ENCODE measurements at regions not wholly inside any gene's neighbourhood (a gene's known extent, or its start where the extent isn't known, plus 50 kb on each side); places are given as distances from the start of the nearest gene placed in this dataset.

DNA sequence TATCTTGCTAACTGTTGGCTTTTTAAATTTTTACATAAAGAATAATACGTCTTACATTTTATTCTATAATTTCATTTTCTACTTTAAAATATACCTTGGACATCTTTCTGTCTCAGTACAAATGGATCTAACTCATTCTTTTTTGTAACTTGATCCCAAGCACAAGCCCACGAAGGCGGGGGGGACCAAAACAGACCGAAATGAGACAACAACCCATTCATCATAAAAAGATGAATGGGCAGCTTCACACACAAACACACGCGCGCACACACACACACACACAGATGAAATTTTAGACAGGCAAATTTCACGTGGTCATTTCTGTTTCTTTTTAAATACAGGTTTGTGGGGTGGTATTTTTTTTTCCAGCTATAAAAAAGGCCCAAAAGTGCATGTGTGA lies 271.3 kb upstream of the TOPAZ1 start:
- Mint-ChIP-seq H3K27me3 (peaks cover 24% of the 10 kb centered on the region), H3K4me3 (no peak overlapping the region), H3K36me3 (ENCODE audit: low read depth) (no peaks in the 10 kb centered on the region), H3K9me3 (no peaks in the 10 kb centered on the region), H3K27ac (no peak overlapping the region), H3K4me1 (peaks cover 11% of the 10 kb centered on the region)
- no peak for DNase-seq
- ChIA-PET CTCF (interaction anchor here (0.6 kb wide), 1 partner anchor 59 kb away, joined by 3 read pairs; no protein-coding TSS in a partner anchor), POLR2A (no interaction called here)

GRCh38 chr3:43970920-43971319 lies 270.8 kb upstream of the TOPAZ1 start:
- no peak overlapping the region for H3K4me3 Mint-ChIP-seq
- peaks cover 2% of the 10 kb centered on the region for H3K9me3 Mint-ChIP-seq
- no peak overlapping the region for H3K27ac Mint-ChIP-seq
- ChIA-PET POLR2A (no interaction called here), CTCF (no interaction called here)
- DNase-seq = no peak
- H3K27me3 Mint-ChIP-seq = peaks cover 28% of the 10 kb centered on the region
- H3K4me1 Mint-ChIP-seq = peaks cover 7% of the 10 kb centered on the region
- no peaks in the 10 kb centered on the region for H3K36me3 Mint-ChIP-seq (ENCODE audit: low read depth)

GRCh38 chr3:43971486-43971885 lies 270.2 kb upstream of the TOPAZ1 start:
- Mint-ChIP-seq H3K9me3 (peaks cover 2% of the 10 kb centered on the region), H3K36me3 (ENCODE audit: low read depth) (no peaks in the 10 kb centered on the region), H3K4me3 (no peak overlapping the region), H3K4me1 (peaks cover 1% of the 10 kb centered on the region), H3K27me3 (peaks cover 34% of the 10 kb centered on the region), H3K27ac (no peak overlapping the region)
- ChIA-PET CTCF (no interaction called here), POLR2A (no interaction called here)
- DNase-seq = no peak

DNA sequence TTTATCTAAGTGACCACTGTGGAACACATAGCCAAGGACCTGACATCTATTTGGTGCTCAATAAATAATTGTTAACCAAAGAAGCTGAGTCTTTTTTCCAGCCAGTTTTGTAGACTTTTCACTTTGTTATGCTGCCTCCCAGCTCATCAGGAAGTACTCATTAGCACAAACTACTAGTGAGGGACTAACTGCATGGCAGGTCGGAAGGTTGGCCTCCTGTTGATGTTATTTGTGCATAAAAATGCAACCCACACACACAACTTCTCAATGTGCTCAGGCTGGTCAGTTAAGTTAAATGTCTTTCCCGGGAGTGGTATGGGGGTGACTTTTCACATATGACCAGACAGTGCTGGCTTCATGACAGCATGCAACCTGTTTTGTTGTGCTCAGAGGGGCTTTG lies 263.0 kb upstream of the TOPAZ1 start:
- Mint-ChIP-seq H3K36me3 (ENCODE audit: low read depth) (no peaks in the 10 kb centered on the region), H3K4me3 (no peak overlapping the region), H3K27me3 (peaks cover 47% of the 10 kb centered on the region), H3K9me3 (peaks cover 2% of the 10 kb centered on the region), H3K27ac (no peak overlapping the region), H3K4me1 (no peaks in the 10 kb centered on the region)
- CTCF ChIA-PET = no interaction called here
- no peak for DNase-seq
- POLR2A ChIA-PET = no interaction called here

DNA sequence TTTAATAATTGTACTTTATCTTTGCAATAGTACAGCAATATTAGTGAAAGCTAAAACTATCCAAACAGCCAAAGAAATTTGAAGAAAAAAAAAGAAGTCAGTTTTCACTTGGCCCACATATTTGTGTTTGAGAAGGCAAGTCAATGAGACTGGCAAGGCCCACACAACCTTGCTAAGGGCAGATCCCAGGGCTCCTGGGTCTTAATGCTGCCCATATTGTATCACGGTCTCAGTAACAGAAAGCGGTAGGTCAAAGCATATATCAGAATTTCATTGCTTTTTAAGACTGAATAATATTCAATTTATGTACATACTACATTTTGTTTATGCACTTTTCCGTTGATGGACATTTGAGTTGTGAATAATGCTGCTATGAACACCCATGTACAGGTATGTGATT lies 262.0 kb upstream of the TOPAZ1 start:
- H3K9me3 Mint-ChIP-seq = peaks cover 2% of the 10 kb centered on the region
- H3K4me1 Mint-ChIP-seq = no peaks in the 10 kb centered on the region
- H3K27ac Mint-ChIP-seq = no peak overlapping the region
- ChIA-PET CTCF (no interaction called here), POLR2A (no interaction called here)
- DNase-seq = no peak
- H3K4me3 Mint-ChIP-seq = no peak overlapping the region
- H3K36me3 Mint-ChIP-seq (ENCODE audit: low read depth) = no peaks in the 10 kb centered on the region
- H3K27me3 Mint-ChIP-seq = peaks cover 45% of the 10 kb centered on the region

DNA sequence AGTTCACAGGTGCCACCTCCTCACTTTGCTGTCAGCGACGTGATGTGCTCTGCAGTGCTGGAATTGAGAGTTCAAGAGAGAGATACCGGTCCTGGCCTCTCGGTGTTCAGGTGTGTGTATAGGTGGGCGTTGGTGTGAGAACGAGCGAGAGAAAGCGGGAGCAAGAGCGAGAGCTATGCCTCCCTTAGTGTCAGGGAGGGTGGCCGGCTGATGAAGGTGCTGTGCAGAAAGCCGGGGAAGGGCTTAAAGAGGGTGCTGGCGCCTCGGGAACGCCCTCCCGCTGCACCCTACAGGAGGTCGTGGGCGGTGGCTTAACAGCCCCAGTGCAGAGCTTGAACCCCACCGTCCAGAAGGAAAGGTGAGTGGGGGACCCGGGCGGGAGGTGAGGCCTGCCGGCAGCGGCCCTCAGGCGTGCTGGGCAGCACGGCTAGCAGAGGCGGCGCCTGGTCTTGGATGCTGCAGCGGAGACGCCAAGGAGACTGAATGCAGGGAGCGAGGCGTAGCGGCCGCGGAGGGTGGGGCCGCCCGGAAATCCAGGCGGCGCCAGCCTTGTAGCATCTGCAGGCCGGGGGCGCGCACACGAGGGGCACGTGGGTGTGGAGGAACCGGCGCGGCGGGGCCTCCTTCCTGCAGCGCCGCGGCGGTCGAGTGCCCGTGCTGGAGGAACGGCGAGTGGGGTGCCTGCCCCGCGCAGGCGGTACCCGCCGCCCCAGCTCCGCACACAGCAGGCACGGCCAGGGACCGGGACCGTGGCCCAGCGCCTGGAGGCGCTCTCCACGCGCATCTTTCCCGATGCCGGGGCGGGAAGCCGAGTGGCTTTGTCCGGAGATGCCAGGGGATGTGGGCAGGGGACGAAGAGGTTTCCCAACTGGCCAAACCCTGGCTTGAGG lies 246.8 kb upstream of the TOPAZ1 start:
- CTCF ChIA-PET = no interaction called here
- Mint-ChIP-seq H3K27ac (peak overlapping the region; percentile 36), H3K4me1 (peaks cover 43% of the 10 kb centered on the region), H3K9me3 (peaks cover 14% of the 10 kb centered on the region), H3K27me3 (peaks cover 84% of the 10 kb centered on the region), H3K36me3 (ENCODE audit: low read depth) (peaks cover 9% of the 10 kb centered on the region), H3K4me3 (peak overlapping the region; percentile 46)
- DNase-seq = peak; percentile 29
- POLR2A ChIA-PET = no interaction called here

- CTCF ChIA-PET = interaction anchor here (1.3 kb wide), 1 partner anchor 203 kb away, joined by 3 read pairs; no protein-coding TSS in a partner anchor
- H3K4me1 Mint-ChIP-seq = peaks cover 43% of the 10 kb centered on the region
- POLR2A ChIA-PET = no interaction called here
- DNase-seq = peak; percentile 12
- peaks cover 11% of the 10 kb centered on the region for H3K9me3 Mint-ChIP-seq
- peak overlapping the region; percentile 64 for H3K4me3 Mint-ChIP-seq
- H3K27me3 Mint-ChIP-seq = peaks cover 85% of the 10 kb centered on the region
- peak overlapping the region; percentile 55 for H3K27ac Mint-ChIP-seq
- peaks cover 9% of the 10 kb centered on the region for H3K36me3 Mint-ChIP-seq (ENCODE audit: low read depth)
These were observed 245.9 kb upstream of the TOPAZ1 start for GRCh38 chr3:43995547-43996378.

DNA sequence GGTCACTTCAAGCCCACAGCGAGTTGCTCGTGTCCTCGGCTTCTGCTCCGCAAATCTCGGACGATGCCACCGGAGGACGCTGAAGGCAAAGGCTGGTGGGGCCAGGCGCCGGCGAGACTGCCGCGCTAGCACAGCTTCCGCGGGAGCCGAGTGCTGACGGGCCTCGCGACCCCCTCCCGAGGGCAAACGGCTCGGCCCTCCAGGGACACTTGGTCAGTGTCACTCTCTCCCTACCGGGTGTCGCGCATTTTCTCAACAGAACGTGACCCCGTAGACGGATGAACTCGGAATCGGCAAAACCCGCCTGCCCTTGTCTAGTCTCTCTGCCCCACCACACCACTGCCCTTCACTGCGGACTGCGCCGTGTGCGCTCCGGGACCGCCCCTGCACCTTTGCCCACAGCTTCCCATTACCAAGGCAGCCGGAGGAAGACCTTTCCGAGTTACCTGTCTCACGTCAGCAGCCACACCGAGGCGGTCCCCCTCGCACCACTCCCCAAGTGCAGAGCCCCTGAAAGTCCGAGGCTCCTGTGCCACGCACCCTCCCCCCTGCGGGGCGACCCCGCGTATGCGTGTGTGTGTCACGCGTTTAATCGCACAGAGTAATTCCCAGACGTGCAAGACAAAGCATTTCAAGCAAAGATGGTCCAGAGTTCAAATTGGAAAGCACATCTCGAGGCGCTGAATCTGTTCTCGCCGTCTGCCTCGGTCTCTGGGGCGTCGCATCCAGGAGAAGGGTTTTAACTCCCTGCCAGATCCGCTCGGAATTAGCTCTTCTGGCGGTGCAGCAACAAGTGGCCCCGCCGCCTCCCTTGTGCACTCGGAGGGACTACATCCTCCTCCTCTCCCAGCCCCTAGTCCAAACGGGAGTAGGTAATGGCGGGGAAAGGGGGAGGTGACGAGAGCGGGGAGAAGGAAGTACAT lies 245.0 kb upstream of the TOPAZ1 start:
- Mint-ChIP-seq H3K9me3 (peaks cover 7% of the 10 kb centered on the region), H3K4me1 (peaks cover 43% of the 10 kb centered on the region), H3K27me3 (peaks cover 84% of the 10 kb centered on the region), H3K27ac (peak overlapping the region; percentile 65), H3K36me3 (ENCODE audit: low read depth) (peaks cover 9% of the 10 kb centered on the region), H3K4me3 (peak overlapping the region; percentile 64)
- ChIA-PET POLR2A (interaction anchor here (0.6 kb wide), 1 partner anchor 43 kb away, joined by 6 read pairs; no protein-coding TSS in a partner anchor), CTCF (interaction anchor here (1.0 to 1.3 kb wide), 2 partner anchors 24 to 203 kb away, joined by 3 read pairs; no protein-coding TSS in a partner anchor)
- DNase-seq = peak; percentile 10

DNA sequence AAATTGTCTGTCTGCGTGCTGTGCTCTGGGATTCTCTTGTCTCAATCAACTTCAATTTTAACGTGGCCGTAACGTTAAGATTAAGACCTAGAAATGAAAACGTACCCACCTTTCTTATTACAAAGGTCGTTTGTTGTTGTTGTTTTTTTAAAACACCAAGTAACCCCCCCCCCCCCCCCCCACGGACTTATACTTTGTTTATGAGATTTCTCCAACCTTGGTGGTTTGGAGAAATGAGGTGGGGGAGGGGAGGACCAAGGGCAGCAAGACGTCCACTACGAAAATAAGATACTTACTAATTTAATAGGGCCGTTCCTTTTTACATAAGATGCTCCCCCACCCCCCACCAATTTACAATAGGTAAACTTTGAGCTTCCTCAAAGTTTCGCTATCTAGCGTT lies 244.4 kb upstream of the TOPAZ1 start:
- Mint-ChIP-seq H3K36me3 (ENCODE audit: low read depth) (peaks cover 9% of the 10 kb centered on the region), H3K4me1 (peaks cover 43% of the 10 kb centered on the region), H3K27me3 (peaks cover 85% of the 10 kb centered on the region), H3K9me3 (peaks cover 7% of the 10 kb centered on the region), H3K4me3 (peak overlapping the region; percentile 64), H3K27ac (peak overlapping the region; percentile 66)
- no peak for DNase-seq
- POLR2A ChIA-PET = no interaction called here
- CTCF ChIA-PET = interaction anchor here (1.0 kb wide), 1 partner anchor 23 kb away, joined by 3 read pairs; no protein-coding TSS in a partner anchor

- POLR2A ChIA-PET = no interaction called here
- peaks cover 9% of the 10 kb centered on the region for H3K36me3 Mint-ChIP-seq (ENCODE audit: low read depth)
- H3K27me3 Mint-ChIP-seq = peaks cover 86% of the 10 kb centered on the region
- CTCF ChIA-PET = interaction anchor here (1.0 kb wide), 1 partner anchor 23 kb away, joined by 3 read pairs; no protein-coding TSS in a partner anchor
- H3K27ac Mint-ChIP-seq = peak overlapping the region; percentile 66
- DNase-seq = no peak
- H3K4me1 Mint-ChIP-seq = peaks cover 43% of the 10 kb centered on the region
- peaks cover 7% of the 10 kb centered on the region for H3K9me3 Mint-ChIP-seq
- peak overlapping the region; percentile 58 for H3K4me3 Mint-ChIP-seq
These were observed 243.8 kb upstream of the TOPAZ1 start for GRCh38 chr3:43997788-43998369.

DNA sequence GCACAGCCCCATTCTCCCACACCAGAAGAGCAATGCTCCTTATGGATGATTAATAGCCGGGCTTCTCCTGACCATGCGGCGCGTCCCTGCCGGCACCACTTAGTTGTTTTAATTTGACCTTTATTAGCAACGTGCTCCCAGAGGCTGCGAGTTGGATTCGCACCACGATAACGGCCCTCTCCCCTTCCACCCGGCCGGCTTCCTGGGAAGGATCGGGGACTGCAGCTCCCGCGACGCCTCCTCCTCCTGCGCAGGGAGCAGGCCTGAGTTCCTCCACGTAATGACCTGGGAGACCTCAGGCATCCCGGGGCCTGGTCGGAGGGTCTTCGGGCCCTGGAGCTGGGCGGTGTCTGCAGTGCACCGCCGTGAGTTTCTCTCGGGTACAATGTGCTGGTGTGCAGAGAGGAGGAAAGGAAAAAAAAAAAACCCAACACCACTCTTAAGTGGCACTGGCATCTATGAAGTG lies 243.3 kb upstream of the TOPAZ1 start:
- Mint-ChIP-seq H3K9me3 (peaks cover 3% of the 10 kb centered on the region), H3K27ac (peak overlapping the region; percentile 66), H3K4me3 (peak overlapping the region; percentile 58), H3K36me3 (ENCODE audit: low read depth) (peaks cover 9% of the 10 kb centered on the region), H3K4me1 (peaks cover 43% of the 10 kb centered on the region), H3K27me3 (peaks cover 85% of the 10 kb centered on the region)
- POLR2A ChIA-PET = no interaction called here
- CTCF ChIA-PET = no interaction called here
- no peak for DNase-seq
